HFFc6 (cell line): ENCODE measurements at regions not wholly inside any gene's neighbourhood (a gene's known extent, or its start where the extent isn't known, plus 50 kb on each side); places are given as distances from the start of the nearest gene placed in this dataset.
"Not testable (repeated sequence)": the region's sequence is repeated elsewhere in the genome, so short reads cannot be mapped to it uniquely, and the experiment has no call there.

ENCODE experiments used
- DNase-seq: peaks from one replicate; pipeline ENCODE4 v3.0.0-alpha.2; 2018
- H3K27ac Mint-ChIP-seq: 2 replicates; pipeline ENCODE4 v1.8.0; 2020; ENCODE audit warnings: mild to moderate bottlenecking, mixed read lengths
- H3K27me3 Mint-ChIP-seq: 2 replicates; pipeline ENCODE4 v1.8.0; 2021; ENCODE audit warnings: mild to moderate bottlenecking, moderate library complexity, mixed read lengths; ENCODE audit not compliant: insufficient read depth
- H3K36me3 Mint-ChIP-seq: 2 replicates; pipeline ENCODE4 v1.8.0; 2021; ENCODE audit warnings: low read depth, mixed read lengths
- H3K4me1 Mint-ChIP-seq: 2 replicates; pipeline ENCODE4 v1.8.0; 2020; ENCODE audit warnings: low read depth, mixed read lengths
- H3K4me3 Mint-ChIP-seq: 2 replicates; pipeline ENCODE4 v1.8.0; 2020; ENCODE audit warnings: mild to moderate bottlenecking, moderate library complexity, mixed read lengths
- H3K9me3 Mint-ChIP-seq: 2 replicates; pipeline ENCODE4 v1.8.0; 2020; ENCODE audit warnings: mild to moderate bottlenecking, mixed read lengths
- TF ChIP-seq, protein P1 (sequence below): fragments of 200-600 bp; sonication (generic); IDR thresholded peaks from 2 replicates; pipeline ENCODE4 v1.5.0; 2021; ENCODE audit warnings: antibody characterized with exemption, mild to moderate bottlenecking

DNA sequence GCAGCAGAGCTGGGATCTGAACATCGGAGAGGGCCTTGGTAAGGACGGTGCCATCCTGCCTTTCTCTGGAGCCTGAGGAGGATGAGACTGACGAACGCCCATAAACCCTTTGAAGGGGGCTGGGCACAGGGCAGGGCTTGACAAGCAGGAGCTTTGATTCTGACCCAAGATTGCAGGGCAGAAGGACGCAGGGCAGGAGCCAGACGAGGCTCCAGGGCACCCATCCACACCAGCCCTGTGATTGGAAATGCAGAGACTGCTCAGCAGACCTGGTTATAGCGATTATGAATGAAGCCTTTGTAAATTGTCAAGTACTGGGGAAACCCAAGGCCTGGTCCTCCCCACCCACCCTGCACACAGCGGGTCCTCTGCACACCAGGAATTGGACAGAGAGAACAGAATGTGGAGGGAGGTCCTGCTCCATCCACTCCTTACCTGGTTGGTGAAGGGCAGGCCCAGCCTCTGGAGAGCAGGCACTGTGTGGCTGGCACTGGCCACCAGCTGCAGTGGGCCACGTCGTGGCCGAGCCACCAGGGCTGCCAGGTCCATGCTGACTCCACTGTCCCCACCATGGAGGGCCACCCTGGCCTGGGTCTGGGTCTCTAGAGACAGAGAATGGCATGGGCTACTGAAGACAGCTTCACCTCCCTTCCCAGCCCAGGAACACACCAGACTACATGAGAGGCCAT lies 68.8 kb downstream of the RMI2 start:
- Mint-ChIP-seq H3K27ac (no peak overlapping the region), H3K4me1 (peaks cover 6% of the 10 kb centered on the region), H3K9me3 (no peaks in the 10 kb centered on the region), H3K4me3 (no peak overlapping the region), H3K36me3 (no peaks in the 10 kb centered on the region), H3K27me3 (peaks cover 16% of the 10 kb centered on the region)
- TF ChIP-seq, protein P1, sequence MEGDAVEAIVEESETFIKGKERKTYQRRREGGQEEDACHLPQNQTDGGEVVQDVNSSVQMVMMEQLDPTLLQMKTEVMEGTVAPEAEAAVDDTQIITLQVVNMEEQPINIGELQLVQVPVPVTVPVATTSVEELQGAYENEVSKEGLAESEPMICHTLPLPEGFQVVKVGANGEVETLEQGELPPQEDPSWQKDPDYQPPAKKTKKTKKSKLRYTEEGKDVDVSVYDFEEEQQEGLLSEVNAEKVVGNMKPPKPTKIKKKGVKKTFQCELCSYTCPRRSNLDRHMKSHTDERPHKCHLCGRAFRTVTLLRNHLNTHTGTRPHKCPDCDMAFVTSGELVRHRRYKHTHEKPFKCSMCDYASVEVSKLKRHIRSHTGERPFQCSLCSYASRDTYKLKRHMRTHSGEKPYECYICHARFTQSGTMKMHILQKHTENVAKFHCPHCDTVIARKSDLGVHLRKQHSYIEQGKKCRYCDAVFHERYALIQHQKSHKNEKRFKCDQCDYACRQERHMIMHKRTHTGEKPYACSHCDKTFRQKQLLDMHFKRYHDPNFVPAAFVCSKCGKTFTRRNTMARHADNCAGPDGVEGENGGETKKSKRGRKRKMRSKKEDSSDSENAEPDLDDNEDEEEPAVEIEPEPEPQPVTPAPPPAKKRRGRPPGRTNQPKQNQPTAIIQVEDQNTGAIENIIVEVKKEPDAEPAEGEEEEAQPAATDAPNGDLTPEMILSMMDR, result no peak
- no peak for DNase-seq

DNA sequence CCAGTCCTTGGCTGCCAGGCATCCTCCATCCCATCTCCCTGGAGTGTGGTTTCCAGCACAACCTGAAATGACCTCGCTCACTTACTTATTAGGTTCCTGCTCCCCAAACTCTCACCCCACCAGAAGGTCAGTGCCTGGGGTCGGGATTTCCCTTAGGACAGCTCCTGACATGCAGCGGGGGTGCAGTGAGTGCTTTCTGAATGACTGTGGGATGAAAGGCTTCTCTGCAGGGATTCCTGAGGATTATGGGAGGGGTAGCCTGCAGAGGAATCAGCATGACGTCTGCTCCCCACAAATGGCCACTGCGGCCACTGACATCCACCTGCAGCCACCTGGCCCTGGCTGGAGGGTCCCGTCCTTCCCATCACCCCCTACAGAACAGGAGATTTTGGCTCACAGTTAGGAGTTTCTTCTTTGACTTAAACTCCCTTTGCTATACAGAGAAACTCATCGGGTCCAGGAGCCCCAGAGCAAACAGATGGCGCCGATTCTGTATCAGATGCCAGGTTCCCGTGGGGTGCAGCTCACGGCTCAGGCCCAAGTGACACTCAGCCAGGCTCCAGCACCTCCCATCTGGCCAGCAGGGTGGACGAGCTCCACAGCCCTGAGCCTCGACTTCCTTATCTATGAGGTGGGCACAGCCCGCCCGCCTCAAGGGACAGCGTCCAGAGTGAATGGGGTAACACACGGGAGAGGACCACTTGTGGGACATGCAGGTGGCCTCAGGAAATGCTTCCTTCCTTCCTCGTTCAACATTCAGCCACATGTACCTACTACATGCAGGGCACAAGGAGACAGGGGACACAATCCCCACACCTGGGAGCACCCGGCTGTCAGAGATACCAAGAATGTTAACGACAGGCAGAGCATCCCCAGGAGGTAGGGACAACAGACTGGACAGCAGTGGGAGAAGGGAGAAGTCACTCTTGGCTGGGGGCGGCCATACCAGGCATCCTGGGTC lies 69.8 kb downstream of the RMI2 start:
- Mint-ChIP-seq H3K36me3 (no peaks in the 10 kb centered on the region), H3K9me3 (no peaks in the 10 kb centered on the region), H3K4me1 (no peaks in the 10 kb centered on the region), H3K27ac (no peak overlapping the region), H3K4me3 (no peak overlapping the region), H3K27me3 (peaks cover 16% of the 10 kb centered on the region)
- DNase-seq, result no peak
- TF ChIP-seq, protein P1, result no peak

DNA sequence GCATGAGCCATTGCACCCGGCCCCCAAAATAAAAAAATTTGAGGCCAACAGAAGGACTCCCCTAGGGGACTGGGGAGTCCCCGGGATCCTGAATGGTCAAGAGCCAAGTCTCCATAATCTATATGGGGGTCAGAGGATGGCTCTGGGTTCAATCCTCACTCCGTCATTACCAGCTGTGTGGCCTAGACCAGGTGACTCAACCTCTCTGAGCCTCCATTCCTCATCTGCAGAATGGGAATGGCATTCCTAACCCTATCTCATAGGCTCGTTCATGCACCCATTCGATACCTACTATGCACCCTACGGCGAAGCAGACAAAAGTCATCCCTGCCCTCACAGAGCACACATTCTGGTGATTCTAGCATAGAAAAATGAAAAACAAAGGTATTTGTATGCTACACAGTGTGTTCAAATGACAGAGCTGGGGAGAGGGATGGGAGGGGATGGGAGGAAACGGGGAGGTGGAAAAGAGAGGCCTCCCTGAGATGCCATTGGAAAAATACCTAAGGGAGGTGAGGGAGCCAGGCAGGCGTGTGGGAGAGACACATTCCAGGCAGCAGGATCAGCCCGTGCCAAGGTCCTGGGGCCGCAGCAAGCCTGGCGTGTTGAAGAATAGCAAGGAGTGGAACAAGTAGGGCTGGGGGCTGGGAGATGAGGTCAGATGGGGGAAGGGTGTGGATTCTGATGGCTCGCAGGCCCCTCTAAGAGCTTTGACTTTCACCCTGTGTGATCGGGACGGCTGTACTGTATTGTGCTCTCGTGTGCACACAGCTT lies 71.2 kb downstream of the RMI2 start:
- Mint-ChIP-seq H3K9me3 (no peaks in the 10 kb centered on the region), H3K27me3 (peaks cover 16% of the 10 kb centered on the region), H3K36me3 (no peaks in the 10 kb centered on the region), H3K4me1 (no peaks in the 10 kb centered on the region), H3K4me3 (no peak overlapping the region), H3K27ac (no peak overlapping the region)
- TF ChIP-seq, protein P1, result no peak
- no peak for DNase-seq

DNA sequence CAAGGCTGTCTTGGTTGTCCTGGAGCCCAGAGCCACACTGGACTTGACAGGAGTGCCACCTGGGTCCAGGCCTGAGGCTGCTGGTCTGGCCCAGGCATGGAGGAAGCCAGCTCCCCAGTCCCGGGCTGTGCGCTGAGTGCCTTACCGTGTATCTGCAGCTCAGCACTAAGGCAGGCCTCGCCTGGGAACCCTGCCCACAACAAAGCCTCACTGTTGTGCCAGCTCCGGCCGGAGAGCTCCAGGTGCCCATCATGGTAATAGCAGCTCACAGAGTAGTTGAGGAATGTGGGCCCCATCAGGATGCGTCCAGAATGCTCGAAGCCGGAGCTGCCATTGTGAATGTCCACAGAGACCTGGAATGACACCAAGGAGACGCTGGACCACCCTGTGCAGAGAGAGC lies 72.2 kb downstream of the RMI2 start:
- Mint-ChIP-seq H3K9me3 (no peaks in the 10 kb centered on the region), H3K27me3 (peaks cover 18% of the 10 kb centered on the region), H3K4me1 (no peaks in the 10 kb centered on the region), H3K27ac (no peak overlapping the region), H3K36me3 (no peaks in the 10 kb centered on the region), H3K4me3 (no peak overlapping the region)
- TF ChIP-seq, protein P1, result no peak
- DNase-seq, result no peak

DNA sequence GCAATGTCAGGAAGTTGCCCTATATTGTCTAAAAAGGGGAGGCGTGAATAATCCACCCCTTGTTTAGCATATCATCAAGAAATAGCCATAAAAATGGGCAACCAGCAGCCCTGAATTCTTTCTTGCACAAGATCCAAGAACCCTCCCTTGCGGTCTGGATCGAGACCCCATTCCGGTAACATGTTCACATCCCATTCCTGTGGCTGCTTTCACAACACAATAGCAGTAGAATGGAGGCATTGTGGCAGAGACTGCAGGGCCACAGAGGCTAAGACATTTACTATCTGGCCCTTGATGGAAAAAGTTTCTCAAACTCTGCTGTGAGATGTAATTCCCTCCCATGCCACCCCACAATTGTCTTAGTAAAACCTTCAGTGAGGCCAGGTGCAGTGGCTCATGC lies 73.2 kb downstream of the RMI2 start:
- TF ChIP-seq, protein P1, result no peak
- Mint-ChIP-seq H3K36me3 (no peaks in the 10 kb centered on the region), H3K9me3 (no peaks in the 10 kb centered on the region), H3K4me1 (no peaks in the 10 kb centered on the region), H3K27me3 (peaks cover 18% of the 10 kb centered on the region), H3K27ac (no peak overlapping the region), H3K4me3 (no peak overlapping the region)
- DNase-seq, result no peak

DNA sequence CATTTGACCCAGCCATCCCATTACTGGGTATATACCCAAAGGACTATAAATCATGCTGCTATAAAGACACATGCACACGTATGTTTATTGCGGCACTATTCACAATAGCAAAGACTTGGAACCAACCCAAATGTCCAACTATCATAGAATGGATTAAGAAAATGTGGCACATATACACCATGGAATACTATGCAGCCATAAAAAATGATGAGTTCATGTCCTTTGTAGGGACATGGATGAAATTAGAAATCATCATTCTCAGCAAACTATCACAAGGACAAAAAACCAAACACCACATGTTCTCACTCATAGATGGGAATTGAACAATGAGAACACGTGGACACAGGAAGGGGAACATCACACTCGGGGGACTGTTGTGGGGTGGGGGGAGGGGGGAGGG lies 74.8 kb downstream of the RMI2 start:
- H3K4me1 Mint-ChIP-seq, H3K27ac Mint-ChIP-seq, DNase-seq, H3K4me3 Mint-ChIP-seq, H3K9me3 Mint-ChIP-seq, H3K36me3 Mint-ChIP-seq: not testable (repeated sequence)
- H3K27me3 Mint-ChIP-seq, result peaks cover 14% of the 10 kb centered on the region
